ENCODE measurements at regions not wholly inside any gene's neighbourhood (a gene's known extent, or its start where the extent isn't known, plus 50 kb on each side); places are given as distances from the start of the nearest gene placed in this dataset.
"Not testable (repeated sequence)": the region's sequence is repeated elsewhere in the genome, so short reads cannot be mapped to it uniquely, and the experiment has no call there.

DNA sequence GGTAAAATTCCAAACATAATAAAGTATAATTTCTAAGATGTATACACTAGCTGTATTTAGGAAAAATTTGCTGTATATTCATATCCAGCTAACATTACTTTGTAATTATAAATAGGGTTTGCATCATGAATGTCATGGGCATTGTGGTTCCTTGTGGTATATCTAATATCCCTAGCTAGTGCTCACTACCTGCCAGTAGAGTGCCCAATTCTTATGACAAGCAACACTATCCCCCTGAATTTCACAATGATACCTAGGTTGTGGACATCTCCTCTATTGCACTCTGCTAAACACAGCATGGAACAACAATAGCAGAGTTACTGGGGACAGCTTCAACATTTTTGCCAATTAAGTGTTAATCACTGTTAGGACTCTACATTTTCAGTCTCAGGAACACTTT is 1656.5 kb downstream of the EFNA5 start:
- H3K4me3 ChIP-seq (ENCODE audit: low read depth, low read length): no peak overlapping the region
- TF ChIP-seq, protein P1, sequence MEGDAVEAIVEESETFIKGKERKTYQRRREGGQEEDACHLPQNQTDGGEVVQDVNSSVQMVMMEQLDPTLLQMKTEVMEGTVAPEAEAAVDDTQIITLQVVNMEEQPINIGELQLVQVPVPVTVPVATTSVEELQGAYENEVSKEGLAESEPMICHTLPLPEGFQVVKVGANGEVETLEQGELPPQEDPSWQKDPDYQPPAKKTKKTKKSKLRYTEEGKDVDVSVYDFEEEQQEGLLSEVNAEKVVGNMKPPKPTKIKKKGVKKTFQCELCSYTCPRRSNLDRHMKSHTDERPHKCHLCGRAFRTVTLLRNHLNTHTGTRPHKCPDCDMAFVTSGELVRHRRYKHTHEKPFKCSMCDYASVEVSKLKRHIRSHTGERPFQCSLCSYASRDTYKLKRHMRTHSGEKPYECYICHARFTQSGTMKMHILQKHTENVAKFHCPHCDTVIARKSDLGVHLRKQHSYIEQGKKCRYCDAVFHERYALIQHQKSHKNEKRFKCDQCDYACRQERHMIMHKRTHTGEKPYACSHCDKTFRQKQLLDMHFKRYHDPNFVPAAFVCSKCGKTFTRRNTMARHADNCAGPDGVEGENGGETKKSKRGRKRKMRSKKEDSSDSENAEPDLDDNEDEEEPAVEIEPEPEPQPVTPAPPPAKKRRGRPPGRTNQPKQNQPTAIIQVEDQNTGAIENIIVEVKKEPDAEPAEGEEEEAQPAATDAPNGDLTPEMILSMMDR (IDR thresholded peaks at IDR 0.05; ENCODE audit: low read depth, low read length, missing control alignments): no peak
- DNase-seq (ENCODE audit: low read depth): no peak
- in situ Hi-C loops (cut with HindIII; ENCODE audit: low sequenced_read_pairs): no loop called here

DNA sequence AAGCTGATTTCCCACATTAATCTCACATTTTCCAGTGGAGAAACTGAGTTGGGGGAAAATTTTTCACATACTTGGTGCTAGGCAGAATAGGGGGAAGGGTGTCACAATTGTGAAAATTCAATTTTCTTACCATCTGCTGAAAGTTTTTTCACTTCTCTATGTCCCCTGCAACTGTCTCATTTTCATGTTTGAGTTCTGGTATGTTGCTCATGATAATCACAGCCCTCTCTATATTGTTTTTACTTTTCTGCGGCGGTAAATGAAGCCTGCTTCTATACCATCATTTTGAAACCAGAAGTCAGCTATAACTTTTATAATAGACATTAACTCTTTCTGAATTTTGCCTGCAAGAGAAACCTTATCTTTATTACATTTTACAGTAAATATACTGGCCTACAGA is 1664.5 kb downstream of the EFNA5 start:
- TF ChIP-seq, protein P1 (IDR thresholded peaks at IDR 0.05; ENCODE audit: low read depth, low read length, missing control alignments): no peak
- DNase-seq (ENCODE audit: low read depth): no peak
- H3K4me3 ChIP-seq (ENCODE audit: low read depth, low read length): no peak overlapping the region
- in situ Hi-C loops (cut with HindIII; ENCODE audit: low sequenced_read_pairs): no loop called here

DNA sequence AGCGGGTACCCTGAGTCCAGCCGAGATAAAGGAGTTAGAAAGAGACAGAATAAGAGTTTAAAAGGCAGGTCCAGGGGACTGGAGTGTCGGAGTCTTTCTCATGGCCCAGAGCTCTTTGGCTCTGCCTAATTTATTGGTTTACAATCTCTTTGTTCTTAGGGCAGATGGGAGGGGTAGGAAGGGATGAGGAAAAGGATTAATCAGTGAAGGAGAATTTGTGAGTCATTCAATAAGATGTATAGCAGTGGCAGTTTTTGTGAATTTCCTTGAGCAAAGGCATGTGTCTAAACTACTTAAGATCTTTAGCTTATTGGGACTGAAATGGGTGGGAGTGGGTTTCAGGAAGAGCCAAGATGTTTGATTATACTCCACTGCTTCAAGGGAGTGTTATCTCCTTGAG is 1671.7 kb downstream of the EFNA5 start:
- DNase-seq (ENCODE audit: low read depth); H3K4me3 ChIP-seq (ENCODE audit: low read depth, low read length); in situ Hi-C loops (cut with HindIII; ENCODE audit: low sequenced_read_pairs): not testable (repeated sequence)

DNA sequence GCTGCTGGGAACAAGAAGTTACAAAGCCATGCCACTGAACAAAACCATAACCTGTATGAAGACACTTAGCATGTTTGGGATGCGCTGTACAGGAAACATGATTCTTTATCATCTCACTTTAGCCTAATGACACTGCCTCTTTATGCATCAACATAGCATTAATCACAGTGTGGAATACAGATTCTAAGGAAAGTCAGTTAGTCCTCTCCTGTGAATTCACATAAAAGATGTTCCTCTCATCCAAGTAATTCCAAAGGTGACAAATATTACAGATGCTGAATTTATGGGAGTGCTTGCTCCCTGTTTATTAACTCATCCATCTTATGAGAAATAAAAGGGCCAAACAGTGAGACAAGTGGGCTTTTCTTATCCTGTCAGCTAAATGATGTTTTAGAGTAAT is 1677.7 kb downstream of the EFNA5 start:
- no peak for DNase-seq (ENCODE audit: low read depth)
- H3K4me3 ChIP-seq (ENCODE audit: low read depth, low read length): no peak overlapping the region
- in situ Hi-C loops (cut with HindIII; ENCODE audit: low sequenced_read_pairs): no loop called here
- TF ChIP-seq, protein P1 (IDR thresholded peaks at IDR 0.05; ENCODE audit: low read depth, low read length, missing control alignments): no peak

DNA sequence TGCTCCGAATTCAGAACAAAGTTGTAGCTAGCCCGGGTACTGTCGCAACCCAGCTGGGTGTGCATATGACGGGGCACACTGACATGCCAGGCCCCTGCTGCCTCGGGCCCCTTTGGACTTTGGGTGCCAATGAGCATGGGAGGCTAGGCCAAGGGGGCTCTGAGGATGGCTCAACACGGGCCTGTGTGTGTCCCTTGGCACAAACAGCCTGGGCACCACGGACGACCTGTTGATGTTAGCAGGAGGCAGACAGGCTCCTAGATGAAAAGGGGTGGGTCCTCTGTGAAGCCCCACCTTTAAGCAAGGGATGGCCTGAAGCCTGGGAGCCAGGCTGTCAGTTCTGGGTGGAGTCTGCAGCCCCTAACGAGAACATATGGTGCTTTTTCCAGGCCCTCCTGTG is 1688.2 kb downstream of the EFNA5 start:
- H3K4me3 ChIP-seq (ENCODE audit: low read depth, low read length): no peak overlapping the region
- no peak for DNase-seq (ENCODE audit: low read depth)
- in situ Hi-C loops (cut with HindIII; ENCODE audit: low sequenced_read_pairs): no loop called here
- TF ChIP-seq, protein P1 (IDR thresholded peaks at IDR 0.05; ENCODE audit: low read depth, low read length, missing control alignments): no peak

DNA sequence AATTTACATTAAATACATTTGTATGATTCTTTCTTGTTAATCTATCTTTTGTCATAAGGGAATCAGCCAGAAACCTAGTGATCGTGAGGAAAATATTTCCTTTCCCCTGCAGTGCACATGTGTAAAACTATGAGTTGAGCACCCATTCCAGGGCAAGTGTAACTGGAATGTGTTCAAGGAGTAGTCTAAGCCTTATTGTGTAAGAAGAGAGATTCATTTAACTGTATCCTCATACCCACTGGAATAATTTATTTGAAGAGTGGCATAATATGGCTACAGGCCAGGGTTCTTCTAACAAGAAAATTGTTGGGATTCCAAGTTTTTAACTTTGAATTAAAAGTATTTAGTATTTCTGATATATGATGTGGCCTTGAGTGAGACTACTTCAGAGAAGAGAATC is 1692.7 kb downstream of the EFNA5 start:
- DNase-seq (ENCODE audit: low read depth): no peak
- TF ChIP-seq, protein P1 (IDR thresholded peaks at IDR 0.05; ENCODE audit: low read depth, low read length, missing control alignments): no peak
- in situ Hi-C loops (cut with HindIII; ENCODE audit: low sequenced_read_pairs): no loop called here
- no peak overlapping the region for H3K4me3 ChIP-seq (ENCODE audit: low read depth, low read length)

DNA sequence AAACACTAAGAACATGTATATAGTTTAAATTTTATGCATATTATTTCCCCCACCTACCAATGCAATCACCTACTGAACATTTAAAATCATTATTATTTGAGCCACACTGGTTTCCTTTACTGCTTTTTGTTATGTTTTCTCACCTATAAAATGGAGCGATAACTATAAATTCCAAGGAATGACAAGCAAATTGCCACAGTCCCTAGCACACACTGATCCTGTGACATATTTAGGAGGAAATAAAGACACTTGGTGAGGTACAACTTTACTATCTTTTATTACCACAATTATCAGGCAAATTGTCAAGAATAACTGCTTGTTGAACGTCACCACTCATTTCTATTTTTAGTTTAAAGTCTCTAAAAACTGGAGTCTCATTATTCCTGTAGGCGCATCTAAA is 1693.6 kb downstream of the EFNA5 start:
- TF ChIP-seq, protein P1 (IDR thresholded peaks at IDR 0.05; ENCODE audit: low read depth, low read length, missing control alignments): no peak
- H3K4me3 ChIP-seq (ENCODE audit: low read depth, low read length): no peak overlapping the region
- DNase-seq (ENCODE audit: low read depth): no peak
- in situ Hi-C loops (cut with HindIII; ENCODE audit: low sequenced_read_pairs): no loop called here
